ENCODE measurements at regions not wholly inside any gene's neighbourhood (a gene's known extent, or its start where the extent isn't known, plus 50 kb on each side); places are given as distances from the start of the nearest gene placed in this dataset.

DNA sequence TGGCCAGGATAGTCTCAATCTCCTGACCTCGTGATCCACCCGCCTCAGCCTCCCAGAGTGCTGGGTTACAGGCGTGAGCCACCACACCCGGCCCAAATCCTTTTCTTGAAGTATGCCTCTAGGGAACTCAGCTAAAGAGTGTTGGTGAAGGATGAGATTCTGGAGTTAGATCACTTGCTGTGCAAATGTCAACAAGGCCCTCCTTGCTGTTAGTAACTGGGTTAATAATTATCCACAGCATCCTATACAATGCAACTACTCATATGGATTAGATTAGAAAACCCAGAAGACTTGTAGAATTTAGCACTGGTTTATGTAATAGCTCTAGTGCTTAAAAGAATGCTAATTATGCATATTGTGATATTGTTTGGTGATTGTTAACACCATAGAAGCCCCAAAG is 310.8 kb upstream of the TFPI start:
- TF ChIP-seq CTCF (IDR thresholded peaks at IDR 0.05 in 4 of 5, conservative IDR thresholded peaks at IDR 0.05 in 1 of 5) (no peak), POLR2A (IDR thresholded peaks at IDR 0.05) (no peak)

Measured in gastrocnemius medialis (tissue), 4 donors.